Stimulated activated CD4-positive, alpha-beta T cell treated with anti-CD3 and anti-CD28 coated beads, Interleukin-15, amount 100 ng/mL, for 24 hours (primary cell): ENCODE measurements at regions not wholly inside any gene's neighbourhood (a gene's known extent, or its start where the extent isn't known, plus 50 kb on each side); places are given as distances from the start of the nearest gene placed in this dataset.

Source experiments
- DNase-seq: peaks from one replicate; pipeline ENCODE4 v3.0.0-alpha.2; 2020

DNA sequence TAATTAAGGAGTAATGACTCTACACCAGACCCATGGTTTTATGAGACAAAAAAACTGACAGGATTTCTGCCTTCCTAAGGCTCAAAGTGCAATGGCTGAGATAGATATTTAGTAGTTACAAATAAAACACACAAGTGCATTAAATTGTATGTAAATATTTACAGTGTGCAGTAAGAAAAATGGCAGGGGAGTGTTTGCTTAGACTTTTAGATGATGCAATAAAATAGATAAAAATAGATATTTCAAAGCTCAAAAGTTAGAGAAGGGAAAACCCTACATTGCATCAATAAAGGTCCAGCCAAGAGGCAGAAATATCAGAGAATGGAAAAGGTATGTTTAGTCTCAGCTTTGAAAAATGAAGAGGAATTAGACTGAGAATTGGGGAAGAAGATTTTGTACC, 226.3 kb upstream of the FGGY start:
- DNase-seq = no peak

DNA sequence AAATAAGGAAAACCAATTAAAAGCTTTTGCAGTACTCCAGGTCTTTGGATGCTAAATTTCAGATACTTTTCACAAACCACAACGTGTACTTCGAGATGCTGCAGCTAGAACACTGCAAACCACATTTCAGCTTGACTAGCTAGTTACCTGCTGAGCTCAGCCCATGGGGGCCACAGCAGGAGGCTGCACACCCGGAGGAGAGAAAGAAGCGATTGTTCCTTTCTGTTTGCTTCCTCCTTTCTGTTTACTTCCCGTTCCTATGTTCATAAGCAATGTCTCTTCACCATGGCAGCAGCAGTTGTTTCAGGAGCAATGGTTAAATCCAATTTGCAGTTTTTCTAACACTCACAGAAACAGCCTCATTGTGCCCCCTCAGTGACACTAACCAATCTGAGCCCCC, 225.6 kb upstream of the FGGY start:
- no peak for DNase-seq

DNA sequence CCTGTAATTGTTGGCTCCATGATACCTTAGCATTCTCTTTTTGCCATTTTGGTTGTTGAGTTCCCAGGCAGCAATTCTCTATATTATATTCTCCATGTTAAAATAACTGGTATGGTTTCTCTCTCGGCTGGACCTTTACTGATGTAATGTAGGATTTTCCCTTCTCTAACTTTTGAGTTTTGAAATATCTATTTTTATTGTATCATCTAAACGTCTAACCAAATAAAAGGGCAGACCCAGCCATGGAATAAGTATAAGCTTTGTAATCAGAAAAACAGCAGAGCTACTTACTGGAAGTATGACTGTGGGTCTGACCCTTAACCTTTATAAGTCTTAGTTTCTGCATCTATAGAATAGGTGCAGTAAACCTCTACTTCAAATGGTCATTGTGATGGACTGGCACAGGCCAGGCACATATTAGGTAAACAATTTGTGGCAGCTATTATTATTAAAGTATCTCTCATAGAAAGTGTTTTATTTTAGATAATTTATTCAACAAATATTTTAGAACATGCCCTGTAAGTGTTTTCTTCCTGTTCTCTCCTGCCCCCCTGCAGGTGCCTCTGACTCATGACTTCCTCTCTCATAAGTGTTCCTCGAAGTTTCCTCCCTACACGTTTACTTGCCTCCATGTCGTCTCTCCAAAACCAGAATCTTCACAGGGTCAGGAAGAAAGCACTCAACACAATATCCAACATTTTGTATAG, 224.9 kb upstream of the FGGY start:
- peak; percentile 22 for DNase-seq

DNA sequence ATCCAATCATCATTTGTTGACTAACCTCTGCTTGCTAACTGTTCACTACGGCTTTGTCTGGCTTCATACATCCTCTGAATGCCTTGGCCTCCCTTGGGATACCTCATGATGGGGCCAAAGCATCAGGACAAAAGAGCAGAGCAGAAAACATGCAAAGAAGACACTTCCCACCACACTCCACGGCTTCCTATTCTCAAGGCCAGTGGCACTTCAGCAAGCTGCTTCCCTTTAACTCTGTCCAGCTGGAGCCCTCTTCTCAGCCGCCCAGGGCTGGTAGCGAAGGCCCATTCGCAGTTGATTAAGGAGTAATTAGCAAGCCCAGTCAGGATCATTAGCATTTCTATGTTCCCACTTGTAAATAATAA, 224.3 kb upstream of the FGGY start:
- no peak for DNase-seq

DNA sequence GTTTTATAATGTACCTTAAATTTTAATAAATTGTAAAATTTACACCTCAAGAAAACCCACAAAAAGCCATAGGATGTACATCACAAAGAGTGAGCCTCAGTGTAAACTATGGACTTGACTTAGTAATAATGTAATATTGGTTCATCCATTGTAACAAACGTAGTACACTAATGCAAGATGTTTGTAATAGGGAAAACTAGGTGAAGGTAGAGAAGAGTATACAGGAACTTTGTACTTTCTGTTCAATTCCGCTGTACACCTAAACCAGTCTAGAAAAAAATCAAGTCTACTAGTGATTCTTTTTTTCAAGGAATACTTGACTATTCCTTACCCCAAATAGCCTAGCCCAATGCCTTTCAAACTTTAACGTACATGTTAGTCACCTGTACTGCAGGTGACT, 222.3 kb upstream of the FGGY start:
- no peak for DNase-seq

DNA sequence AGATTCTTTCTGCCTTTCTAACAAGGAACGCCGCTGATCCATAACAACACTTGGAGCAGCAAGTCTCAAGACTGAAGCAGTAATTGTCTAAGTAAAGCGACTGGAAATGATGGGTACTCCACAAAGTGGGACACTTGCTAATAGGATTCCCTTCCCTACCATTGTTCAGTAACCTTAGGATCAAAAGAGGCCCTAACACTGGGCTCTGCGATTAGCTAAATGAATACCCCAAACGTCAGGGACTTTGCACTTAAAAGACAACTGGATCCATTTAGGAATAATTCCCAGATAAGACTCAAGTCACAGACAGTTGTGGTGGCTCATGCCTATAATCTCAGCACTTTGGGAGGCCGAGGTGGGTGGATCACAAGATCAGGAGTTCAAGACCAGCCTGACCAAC, 221.9 kb upstream of the FGGY start:
- DNase-seq = no peak

DNA sequence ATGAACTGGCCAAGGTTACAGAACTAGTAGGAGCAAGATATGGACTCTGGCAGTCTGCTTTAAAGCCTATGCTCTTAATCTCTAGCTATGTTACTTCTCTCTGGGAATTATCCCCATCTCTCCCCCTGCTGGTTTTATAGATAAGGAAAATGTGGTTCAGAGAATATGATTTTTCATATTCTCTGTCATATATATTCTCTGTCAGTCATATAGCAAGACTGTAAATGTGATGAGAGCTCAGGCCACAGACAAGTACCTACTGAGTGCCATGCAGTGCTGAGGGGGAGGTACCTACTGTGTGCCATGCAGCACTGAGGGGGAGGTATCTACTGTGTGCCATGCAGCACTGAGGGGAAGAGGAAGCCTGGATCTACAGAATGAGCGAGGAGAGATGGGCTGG, 220.3 kb upstream of the FGGY start:
- no peak for DNase-seq

DNA sequence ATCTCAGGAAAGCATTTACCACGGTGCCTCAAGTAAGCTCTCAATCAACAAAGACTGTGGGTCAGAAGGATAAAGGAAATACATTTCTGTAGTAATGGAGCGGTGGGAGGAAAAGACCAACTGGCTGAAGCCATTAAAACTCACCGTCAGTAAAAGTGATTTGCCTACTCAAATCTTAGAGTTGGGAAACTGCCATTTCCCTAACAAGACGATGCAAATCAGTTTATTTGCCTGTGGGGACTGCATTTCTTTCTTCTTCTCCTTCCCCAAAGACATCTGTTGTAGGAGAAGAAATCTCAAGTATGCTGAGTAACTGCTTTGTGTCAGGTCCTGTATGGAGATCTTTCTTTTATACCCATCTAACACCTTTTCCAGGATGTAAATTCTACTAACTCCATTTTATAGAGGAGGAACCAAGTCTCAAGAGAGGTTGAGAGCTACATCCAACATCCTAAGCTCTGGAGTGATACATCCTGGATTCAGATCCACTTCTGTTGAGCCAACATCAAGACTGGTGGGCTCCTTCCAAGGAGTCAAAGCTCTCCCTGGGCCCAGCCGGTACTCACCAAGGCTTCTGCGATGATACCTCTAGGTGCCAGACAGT, 219.3 kb upstream of the FGGY start:
- no peak for DNase-seq

DNA sequence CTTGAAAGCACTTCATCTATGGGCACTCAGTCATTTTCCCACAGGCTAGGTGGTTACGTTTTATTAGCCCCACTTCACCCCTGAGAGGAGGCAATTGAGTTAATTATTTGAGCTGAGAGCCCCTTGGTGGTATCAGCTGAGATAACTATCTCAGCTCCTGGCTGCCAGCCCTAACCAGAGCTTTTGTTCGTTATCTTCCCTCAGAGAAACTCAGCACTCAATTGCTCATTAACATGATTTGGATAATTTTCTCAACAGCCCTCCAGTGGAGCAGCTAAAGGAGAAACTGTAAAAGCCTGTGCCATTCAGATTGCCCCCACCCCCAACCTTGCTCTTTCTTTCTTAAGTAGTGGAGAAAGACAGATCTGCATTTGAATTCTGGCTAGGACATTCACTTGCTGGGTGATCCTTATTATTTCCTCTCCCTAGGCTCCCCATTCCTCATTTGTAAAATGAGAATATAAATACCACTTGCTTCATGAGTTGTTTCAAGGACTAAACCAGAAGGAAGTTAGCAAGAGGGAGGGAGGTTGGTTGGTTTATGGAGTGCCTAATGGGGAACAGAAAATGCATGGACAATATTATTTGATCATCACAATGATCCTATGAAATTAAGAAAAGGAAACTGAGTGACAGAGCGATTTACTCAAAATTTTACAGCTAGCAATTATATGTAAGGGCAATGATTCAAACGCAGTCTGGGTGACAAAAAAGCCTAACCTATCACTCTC, 218.7 kb upstream of the FGGY start:
- DNase-seq = no peak

DNA sequence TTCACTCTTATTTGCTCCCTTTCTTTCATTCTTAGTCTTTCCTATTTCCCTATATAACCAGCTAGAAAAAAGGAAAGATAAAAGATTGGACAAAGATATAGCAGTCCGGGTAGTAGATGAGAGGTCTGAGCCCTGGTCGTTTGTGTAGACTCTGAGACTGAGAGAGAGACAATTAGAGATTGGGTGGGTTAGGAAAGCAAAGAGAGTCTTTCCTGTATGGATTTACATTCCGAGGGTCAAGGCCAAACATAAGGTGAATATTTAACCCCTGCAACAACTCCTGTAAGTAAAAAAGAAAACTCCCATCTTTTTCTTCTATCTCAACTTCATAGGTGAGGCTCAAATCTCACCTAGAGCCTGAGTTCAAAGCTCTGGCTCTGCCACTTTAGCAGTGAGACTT, 218.0 kb upstream of the FGGY start:
- DNase-seq = no peak

DNA sequence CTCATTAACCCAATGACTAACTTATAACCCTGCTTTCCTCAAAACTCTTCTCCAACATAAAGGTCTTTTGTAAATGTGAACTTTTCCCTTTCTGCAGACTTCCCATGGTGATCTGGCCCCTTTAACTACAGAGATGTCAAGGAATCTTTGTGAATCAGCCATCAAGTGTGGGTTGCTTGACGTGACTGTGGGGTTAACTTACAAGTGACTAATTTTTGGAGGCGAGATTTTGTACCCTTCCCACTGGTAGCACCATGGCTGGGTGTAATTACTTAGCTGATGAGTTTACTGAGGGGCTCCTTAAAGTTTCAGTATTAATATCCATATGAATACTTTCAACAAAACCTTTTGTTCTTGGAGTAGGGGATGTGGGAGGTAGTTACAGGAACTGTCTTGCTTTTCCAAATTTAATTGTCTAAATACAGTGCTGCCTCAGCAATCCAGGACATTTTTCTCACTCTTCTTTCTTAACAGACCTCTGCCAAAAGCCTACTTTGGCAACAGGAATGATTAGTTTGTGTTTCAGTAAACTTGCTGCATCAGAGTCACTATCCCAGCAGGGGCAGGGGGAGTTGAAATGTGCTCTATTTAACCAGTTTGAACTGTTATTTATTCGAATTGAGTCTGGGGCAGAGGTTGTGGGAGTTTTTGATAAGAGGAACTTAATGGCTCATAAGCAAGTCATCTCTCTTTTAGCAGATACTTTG, 217.3 kb upstream of the FGGY start:
- no peak for DNase-seq

DNA sequence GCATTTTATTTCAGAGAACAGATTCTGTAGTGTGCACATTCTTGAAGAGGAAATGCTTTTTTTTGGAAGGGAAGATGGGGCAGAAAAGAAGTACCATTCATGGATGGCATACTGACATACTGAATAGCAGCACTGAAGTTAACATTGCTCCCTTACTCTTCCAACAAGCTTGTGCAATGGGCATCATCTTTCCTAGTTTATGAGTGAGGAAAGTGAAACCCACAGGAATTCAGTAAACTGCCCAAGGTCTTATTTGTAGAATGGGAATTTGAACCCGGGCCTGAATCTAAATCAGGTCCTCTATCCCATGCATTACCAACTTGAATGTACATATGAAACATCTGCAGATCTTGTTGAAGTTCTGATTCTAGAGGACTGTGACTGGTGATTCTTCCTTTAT, 215.7 kb upstream of the FGGY start:
- no peak for DNase-seq

DNA sequence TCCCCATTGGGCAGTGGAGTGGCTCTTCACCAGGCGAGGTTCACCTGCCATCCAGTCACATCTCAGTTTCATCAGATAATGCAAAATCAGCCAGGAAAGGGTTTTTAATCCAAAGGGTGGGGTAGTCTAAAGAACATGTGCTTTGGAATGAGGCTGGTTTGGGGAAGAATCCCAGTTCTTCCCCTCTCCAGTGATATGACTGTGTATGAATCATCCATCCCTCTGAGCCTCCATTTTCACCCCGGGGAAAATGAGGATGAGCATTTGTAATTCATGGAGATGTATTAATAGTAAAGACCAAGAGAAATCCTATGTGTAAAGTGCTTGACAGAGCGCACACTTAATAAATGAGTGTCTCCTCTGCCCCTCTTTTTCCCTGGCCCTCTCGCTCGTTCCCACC, 215.1 kb upstream of the FGGY start:
- no peak for DNase-seq

DNA sequence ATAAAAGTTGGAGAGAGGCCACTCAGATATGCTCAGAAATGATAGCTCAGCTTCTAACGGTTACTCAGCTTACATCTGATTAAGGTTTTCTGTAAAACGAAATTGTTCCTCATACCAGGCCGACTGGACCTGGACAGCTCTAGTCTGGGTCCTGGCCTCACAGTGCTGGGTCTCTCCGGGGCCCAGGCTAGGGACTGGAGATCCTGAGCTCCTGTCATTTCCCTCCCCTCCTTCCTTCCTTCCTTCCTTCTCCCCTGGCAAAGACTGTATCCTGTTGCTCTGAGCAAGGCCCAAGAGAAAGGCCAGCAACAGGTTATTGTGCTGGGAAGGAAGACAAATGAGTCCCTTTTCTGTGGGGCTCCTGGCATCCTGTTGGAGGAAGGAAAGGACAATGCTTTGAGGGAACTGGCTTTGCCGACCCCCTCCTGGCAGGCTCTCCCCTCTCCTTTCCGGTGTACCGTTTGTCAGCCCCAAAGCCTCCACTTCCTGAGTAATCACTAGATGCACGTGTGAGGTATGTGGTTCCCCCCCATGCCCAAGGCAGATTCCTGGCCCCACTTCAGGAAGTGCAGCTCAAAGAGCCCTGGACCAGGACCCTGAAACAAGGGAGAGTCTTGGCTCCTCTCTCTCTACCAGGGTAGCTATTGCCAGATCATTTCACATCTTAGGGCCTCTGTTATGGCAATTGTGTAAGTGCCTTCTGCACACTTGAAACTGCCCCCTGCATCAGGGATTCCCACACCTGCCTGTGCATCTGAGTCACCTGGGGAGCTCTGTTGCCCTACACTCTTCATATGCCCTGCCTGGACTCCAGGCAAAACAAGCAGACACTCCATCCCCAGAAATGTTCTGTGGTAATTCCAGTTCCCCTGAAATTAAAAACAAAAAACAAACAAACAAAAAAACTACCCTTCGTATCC, 212.7 kb upstream of the FGGY start:
- DNase-seq = no peak

DNA sequence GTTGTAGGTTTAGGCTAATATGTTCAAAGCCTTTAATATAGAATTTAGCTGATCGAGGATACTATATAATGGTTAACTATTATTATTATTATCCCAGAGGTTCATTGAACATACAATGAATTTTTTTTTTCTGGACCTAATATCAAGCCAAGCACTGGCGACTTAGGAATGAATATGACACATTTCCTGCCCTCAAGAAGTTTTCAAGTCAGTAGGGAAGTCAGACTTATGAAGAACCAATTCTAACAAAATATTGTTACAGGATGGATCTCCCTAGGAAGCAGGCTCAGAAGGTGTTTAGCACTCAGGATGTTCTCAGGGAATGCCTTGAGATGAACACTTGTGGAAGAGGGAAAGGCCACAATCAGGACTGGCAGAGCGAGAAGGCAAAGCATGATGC, 211.8 kb upstream of the FGGY start:
- no peak for DNase-seq

DNA sequence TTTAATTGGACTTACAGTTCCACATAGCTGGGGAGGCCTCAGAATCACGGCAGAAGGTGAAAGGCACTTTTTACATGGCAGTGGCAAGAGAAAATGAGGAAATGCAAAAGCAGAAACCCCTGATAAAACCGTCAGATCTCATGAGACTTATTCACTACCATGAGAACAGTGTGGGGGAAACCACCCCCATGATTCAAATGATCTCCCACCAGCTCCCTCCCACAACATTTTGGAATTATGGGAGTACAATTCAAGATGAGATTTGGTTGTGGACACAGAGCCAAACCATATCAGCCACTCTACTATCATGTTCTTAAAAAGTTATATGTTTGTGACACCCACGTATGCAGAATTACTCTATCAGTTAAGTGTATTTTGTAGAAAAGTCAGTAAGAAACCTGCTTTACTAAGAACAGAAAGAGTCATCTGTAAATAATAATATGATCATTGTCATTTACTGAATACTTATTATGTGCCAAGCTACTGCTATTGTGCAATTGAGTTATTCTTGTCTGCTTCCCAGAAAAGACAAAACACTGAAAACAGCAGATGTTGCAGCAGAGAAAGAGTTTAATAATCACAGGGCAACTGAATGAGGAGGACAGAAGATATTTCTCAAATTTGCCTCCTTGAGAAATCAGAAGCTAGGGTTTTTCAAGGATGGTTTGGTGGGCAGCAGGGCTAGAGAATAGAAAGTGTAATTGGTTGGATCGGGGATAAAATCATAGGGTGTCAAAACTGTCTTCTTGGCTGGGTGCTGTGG, 207.7 kb upstream of the FGGY start:
- DNase-seq = no peak

DNA sequence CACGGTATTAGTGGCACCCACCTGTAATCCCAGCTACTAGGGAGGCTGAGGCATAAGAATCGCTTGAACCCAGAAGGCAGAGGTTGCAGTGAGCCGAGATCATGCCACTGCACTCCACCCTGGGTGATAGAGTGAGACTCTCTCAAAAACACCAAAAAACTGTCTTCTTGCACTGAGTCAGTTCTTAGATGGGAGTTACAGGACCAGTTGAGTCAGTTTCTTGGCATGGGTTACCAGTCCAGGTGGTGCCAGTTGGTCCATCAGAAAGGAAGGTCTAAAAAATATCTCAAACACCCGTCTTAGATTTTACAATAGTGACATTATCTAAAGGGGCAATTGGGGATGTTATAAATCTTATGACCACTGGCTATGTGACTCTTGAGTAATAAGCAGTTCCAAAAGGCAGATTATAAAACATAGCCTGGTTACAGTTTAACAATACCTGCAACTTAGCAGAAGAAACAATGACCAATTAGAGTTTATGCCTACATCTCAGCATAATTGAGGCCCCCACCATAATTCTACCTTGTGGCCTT, 206.9 kb upstream of the FGGY start:
- no peak for DNase-seq

DNA sequence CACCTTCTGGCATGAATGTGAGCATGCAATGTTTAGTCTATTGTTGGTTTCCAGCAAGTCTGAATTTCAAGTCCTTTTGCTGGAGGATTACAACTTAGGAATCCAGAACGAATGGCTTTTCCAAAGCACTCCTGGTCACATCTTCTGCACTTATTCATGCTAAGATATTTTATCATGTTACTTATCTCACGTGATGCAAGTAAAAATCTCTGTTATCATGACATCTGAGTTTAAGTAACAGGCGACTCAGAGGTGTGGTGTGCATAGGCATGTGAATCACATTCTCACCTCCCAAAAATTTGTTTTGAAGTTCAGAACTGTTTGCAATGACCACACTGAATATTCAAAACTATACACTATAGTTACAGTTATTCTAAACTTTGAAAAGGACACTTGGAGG, 204.8 kb upstream of the FGGY start:
- DNase-seq = no peak

DNA sequence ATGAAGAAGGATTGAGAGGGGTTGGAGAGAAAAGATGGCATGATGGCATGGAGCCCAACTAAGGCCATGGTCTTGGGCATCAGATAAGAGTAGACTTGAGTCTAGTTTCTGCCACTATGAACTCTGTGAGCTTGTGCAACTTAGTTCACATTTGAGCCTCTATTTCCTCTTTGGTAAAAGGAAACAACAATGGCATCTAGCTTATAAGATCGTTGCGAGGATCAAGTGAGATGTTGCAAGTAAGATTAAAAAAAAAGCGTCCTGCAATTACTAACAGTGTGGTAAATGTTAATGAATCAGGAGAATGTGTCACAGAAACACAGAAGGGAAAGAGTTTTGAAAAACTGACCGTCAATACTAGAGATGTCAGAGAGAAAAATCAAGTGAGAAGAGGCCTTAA, 202.9 kb upstream of the FGGY start:
- DNase-seq = no peak

DNA sequence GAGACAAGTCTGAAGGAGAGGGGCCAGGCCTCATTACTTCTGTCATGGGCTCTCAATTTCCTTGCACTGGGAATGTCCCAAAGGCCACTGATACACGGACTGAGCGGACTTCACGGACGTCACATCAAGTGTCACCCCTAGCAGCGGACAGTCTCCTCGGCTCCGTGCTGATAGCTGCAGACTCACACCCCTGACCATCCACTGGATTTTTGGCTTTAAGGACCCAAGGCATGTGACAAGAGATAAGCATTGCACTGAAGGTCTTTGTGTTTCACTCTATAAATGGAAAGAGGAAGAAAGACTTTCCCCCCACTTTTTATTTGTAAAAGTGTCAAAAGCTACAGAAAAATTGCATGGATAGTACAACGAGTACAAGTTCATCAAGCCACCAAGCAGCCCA, 200.4 kb upstream of the FGGY start:
- no peak for DNase-seq

DNA sequence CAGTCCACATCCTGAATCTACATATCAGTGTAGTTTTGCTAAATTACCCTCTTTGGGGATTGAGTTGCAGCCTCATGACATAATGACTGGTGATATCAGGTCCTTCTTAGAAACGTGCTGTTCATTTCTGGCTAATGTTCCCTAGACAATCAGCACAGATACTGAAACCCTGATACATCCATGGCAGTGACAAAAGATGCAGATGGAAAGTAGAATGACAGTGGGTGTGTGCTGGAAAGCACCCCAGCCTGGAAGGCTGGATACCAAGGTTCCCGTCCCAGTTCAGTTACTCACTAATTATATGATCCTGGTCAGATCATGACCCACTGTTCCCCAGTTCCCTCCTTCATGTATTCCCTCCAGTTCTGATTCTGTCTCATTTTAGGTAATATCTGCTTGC, 198.2 kb upstream of the FGGY start:
- no peak for DNase-seq
